Epidermal melanocyte (primary cell): ENCODE measurements at regions not wholly inside any gene's neighbourhood (a gene's known extent, or its start where the extent isn't known, plus 50 kb on each side); places are given as distances from the start of the nearest gene placed in this dataset.

Source experiments
- DNase-seq: peaks from one replicate; pipeline ENCODE4 v3.0.0; 2011; ENCODE audit warnings: low spot score; ENCODE audit not compliant: insufficient read length

GRCh38 chr22:48346311-48346710 is 1481.4 kb downstream of the BRD1 start:
- no peak for DNase-seq

- DNase-seq, result no peak
Observed at GRCh38 chr22:48345631-48346030, 1482.0 kb downstream of the BRD1 start.

- no peak for DNase-seq
Observed at GRCh38 chr22:48343461-48343860, 1484.2 kb downstream of the BRD1 start.

GRCh38 chr22:48342732-48343131 is 1484.9 kb downstream of the BRD1 start:
- no peak for DNase-seq

- DNase-seq, result no peak
Observed at GRCh38 chr22:48342016-48342415, 1485.7 kb downstream of the BRD1 start.

GRCh38 chr22:48340727-48341709 is 1486.7 kb downstream of the BRD1 start:
- no peak for DNase-seq

GRCh38 chr22:48340191-48340590 is 1487.5 kb downstream of the BRD1 start:
- DNase-seq, result no peak

- no peak for DNase-seq
Observed at GRCh38 chr22:48338793-48339705, 1488.6 kb downstream of the BRD1 start.

- no peak for DNase-seq
Observed at GRCh38 chr22:48337957-48338792, 1489.5 kb downstream of the BRD1 start.

GRCh38 chr22:48336339-48337060 is 1491.2 kb downstream of the BRD1 start:
- DNase-seq, result no peak

GRCh38 chr22:48335442-48336139 is 1492.1 kb downstream of the BRD1 start:
- no peak for DNase-seq

- DNase-seq, result no peak
Observed at GRCh38 chr22:48334971-48335370, 1492.7 kb downstream of the BRD1 start.

- no peak for DNase-seq
Observed at GRCh38 chr22:48333816-48334735, 1493.6 kb downstream of the BRD1 start.

GRCh38 chr22:48333323-48333763 is 1494.3 kb downstream of the BRD1 start:
- no peak for DNase-seq

GRCh38 chr22:48332438-48333322 is 1495.0 kb downstream of the BRD1 start:
- DNase-seq, result no peak

GRCh38 chr22:48331691-48332220 is 1495.9 kb downstream of the BRD1 start:
- DNase-seq, result no peak

GRCh38 chr22:48331266-48331665 is 1496.4 kb downstream of the BRD1 start:
- DNase-seq, result no peak
